HepG2 (cell line): ENCODE measurements at regions not wholly inside any gene's neighbourhood (a gene's known extent, or its start where the extent isn't known, plus 50 kb on each side); places are given as distances from the start of the nearest gene placed in this dataset.

ENCODE experiments used
- ADNP ChIP-seq: sonication (generic); formaldehyde crosslinking; IDR thresholded peaks from 2 replicates; pipeline ENCODE4 v1.4.0; 2020; ENCODE audit warnings: missing genetic modification reagents
- CHD4 ChIP-seq: fragments of 200-600 bp; sonication (generic); IDR thresholded peaks from 2 replicates; pipeline ENCODE4 v1.7.0; 2017; ENCODE audit warnings: mild to moderate bottlenecking, low read length, borderline replicate concordance
- FLYWCH1 ChIP-seq: sonication (generic); formaldehyde crosslinking; IDR thresholded peaks from 2 replicates; pipeline ENCODE4 v1.8.1; 2023; ENCODE audit warnings: mild to moderate bottlenecking, missing genetic modification reagents
- PAX8 ChIP-seq: sonication (generic); formaldehyde crosslinking; IDR thresholded peaks from 2 replicates; pipeline ENCODE4 v1.8.0; 2022; ENCODE audit warnings: mild to moderate bottlenecking, missing genetic modification reagents, borderline replicate concordance
- PHF8 ChIP-seq: sonication (generic); formaldehyde crosslinking; IDR thresholded peaks from 2 replicates; pipeline ENCODE4 v1.5.0; 2020; ENCODE audit warnings: missing genetic modification reagents
- SOX6 ChIP-seq, 2 experiments: fragments of 450-650 bp in 1 of 2; sonication (generic) in 1 of 2; formaldehyde crosslinking in 1 of 2; IDR thresholded peaks; 2 replicates each; pipeline versions ENCODE4 v1.4.0 to v1.6.1; 2017 to 2020; ENCODE audit warnings: antibody characterized with exemption in 1 of 2, mild to moderate bottlenecking in 1 of 2, missing genetic modification reagents in 1 of 2
- STAT6 ChIP-seq: sonication (generic); formaldehyde crosslinking; IDR thresholded peaks from 2 replicates; pipeline ENCODE4 v1.4.0; 2020; ENCODE audit warnings: missing genetic modification reagents, mild to moderate bottlenecking, borderline replicate concordance
- TEAD3 ChIP-seq: optimal IDR thresholded peaks from 2 replicates; pipeline ENCODE3; 2016; ENCODE audit warnings: borderline replicate concordance
- ZFP36L1 ChIP-seq: sonication (generic); formaldehyde crosslinking; IDR thresholded peaks from 2 replicates; pipeline ENCODE4 v1.8.0; 2022; ENCODE audit warnings: mild to moderate bottlenecking, missing genetic modification reagents, moderate library complexity
- ZNF143 ChIP-seq: sonication (generic); formaldehyde crosslinking; IDR thresholded peaks from 2 replicates; pipeline ENCODE4 v1.4.0; 2020; ENCODE audit warnings: missing genetic modification reagents
- ZNF333 ChIP-seq: sonication (generic); formaldehyde crosslinking; IDR thresholded peaks from 2 replicates; pipeline ENCODE4 v1.4.0; 2020; ENCODE audit warnings: mild to moderate bottlenecking, missing genetic modification reagents, borderline replicate concordance
- ZNF496 ChIP-seq: sonication (generic); formaldehyde crosslinking; IDR thresholded peaks from 2 replicates; pipeline ENCODE4 v1.8.1; 2023; ENCODE audit warnings: mild to moderate bottlenecking, moderate library complexity, missing genetic modification reagents; ENCODE audit not compliant: insufficient replicate concordance
- TF ChIP-seq, protein P1 (sequence below): sonication (generic); formaldehyde crosslinking; conservative IDR thresholded peaks from 2 replicates; pipeline ENCODE4 v1.8.0; 2022; ENCODE audit warnings: missing genetic modification reagents
- TF ChIP-seq, protein P2 (sequence below): sonication (generic); formaldehyde crosslinking; IDR thresholded peaks from 2 replicates; pipeline ENCODE4 v1.8.1; 2023; ENCODE audit warnings: mild to moderate bottlenecking, missing genetic modification reagents, borderline replicate concordance
- TF ChIP-seq, protein P3 (sequence below): IDR thresholded peaks from 2 replicates; pipeline ENCODE4 v1.4.0; 2020; ENCODE audit warnings: mild to moderate bottlenecking, missing genetic modification reagents
- TF ChIP-seq, protein P4 (sequence below): sonication (generic); formaldehyde crosslinking; IDR thresholded peaks from 2 replicates; pipeline ENCODE4 v1.5.1; 2020; ENCODE audit warnings: mild to moderate bottlenecking, moderate library complexity, missing genetic modification reagents
- TF ChIP-seq, protein P5 (sequence below): sonication (generic); formaldehyde crosslinking; IDR thresholded peaks from 2 replicates; pipeline ENCODE4 v1.5.0; 2020; ENCODE audit warnings: mild to moderate bottlenecking, missing genetic modification reagents

GRCh38 chr13:33640832-33641231, 177.1 kb upstream of the RFC3 start (continued):
- TF ChIP-seq PAX8 (CRISPR knock-in tag) (no peak), ADNP (CRISPR knock-in tag) (no peak), PHF8 (CRISPR knock-in tag) (no peak), ZNF496 (CRISPR knock-in tag) (no peak), FLYWCH1 (CRISPR knock-in tag) (no peak), ZNF143 (no peak), SOX6 (IDR thresholded peaks at IDR 0.05) (no peak), SOX6 (CRISPR knock-in tag; IDR thresholded peaks at IDR 0.05) (peak; percentile 27; the same call in 1 of the 2 replicates), ZNF333 (CRISPR knock-in tag) (no peak), STAT6 (no peak), TEAD3 (peak; percentile 33), CHD4 (0 out of 2 replicates have a peak, but pooled peaks have one; percentile 26), ZFP36L1 (CRISPR knock-in tag) (no peak)
- TF ChIP-seq, protein P1, sequence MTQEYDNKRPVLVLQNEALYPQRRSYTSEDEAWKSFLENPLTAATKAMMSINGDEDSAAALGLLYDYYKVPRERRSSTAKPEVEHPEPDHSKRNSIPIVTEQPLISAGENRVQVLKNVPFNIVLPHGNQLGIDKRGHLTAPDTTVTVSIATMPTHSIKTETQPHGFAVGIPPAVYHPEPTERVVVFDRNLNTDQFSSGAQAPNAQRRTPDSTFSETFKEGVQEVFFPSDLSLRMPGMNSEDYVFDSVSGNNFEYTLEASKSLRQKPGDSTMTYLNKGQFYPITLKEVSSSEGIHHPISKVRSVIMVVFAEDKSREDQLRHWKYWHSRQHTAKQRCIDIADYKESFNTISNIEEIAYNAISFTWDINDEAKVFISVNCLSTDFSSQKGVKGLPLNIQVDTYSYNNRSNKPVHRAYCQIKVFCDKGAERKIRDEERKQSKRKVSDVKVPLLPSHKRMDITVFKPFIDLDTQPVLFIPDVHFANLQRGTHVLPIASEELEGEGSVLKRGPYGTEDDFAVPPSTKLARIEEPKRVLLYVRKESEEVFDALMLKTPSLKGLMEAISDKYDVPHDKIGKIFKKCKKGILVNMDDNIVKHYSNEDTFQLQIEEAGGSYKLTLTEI (CRISPR knock-in tag) = no peak
- TF ChIP-seq, protein P2, sequence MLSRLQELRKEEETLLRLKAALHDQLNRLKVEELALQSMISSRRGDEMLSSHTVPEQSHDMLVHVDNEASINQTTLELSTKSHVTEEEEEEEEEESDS (CRISPR knock-in tag) = no peak
- TF ChIP-seq, protein P3, sequence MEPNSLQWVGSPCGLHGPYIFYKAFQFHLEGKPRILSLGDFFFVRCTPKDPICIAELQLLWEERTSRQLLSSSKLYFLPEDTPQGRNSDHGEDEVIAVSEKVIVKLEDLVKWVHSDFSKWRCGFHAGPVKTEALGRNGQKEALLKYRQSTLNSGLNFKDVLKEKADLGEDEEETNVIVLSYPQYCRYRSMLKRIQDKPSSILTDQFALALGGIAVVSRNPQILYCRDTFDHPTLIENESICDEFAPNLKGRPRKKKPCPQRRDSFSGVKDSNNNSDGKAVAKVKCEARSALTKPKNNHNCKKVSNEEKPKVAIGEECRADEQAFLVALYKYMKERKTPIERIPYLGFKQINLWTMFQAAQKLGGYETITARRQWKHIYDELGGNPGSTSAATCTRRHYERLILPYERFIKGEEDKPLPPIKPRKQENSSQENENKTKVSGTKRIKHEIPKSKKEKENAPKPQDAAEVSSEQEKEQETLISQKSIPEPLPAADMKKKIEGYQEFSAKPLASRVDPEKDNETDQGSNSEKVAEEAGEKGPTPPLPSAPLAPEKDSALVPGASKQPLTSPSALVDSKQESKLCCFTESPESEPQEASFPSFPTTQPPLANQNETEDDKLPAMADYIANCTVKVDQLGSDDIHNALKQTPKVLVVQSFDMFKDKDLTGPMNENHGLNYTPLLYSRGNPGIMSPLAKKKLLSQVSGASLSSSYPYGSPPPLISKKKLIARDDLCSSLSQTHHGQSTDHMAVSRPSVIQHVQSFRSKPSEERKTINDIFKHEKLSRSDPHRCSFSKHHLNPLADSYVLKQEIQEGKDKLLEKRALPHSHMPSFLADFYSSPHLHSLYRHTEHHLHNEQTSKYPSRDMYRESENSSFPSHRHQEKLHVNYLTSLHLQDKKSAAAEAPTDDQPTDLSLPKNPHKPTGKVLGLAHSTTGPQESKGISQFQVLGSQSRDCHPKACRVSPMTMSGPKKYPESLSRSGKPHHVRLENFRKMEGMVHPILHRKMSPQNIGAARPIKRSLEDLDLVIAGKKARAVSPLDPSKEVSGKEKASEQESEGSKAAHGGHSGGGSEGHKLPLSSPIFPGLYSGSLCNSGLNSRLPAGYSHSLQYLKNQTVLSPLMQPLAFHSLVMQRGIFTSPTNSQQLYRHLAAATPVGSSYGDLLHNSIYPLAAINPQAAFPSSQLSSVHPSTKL (CRISPR knock-in tag) = 0 out of 2 replicates have a peak, but pooled peaks have one; percentile 34
- TF ChIP-seq, protein P4, sequence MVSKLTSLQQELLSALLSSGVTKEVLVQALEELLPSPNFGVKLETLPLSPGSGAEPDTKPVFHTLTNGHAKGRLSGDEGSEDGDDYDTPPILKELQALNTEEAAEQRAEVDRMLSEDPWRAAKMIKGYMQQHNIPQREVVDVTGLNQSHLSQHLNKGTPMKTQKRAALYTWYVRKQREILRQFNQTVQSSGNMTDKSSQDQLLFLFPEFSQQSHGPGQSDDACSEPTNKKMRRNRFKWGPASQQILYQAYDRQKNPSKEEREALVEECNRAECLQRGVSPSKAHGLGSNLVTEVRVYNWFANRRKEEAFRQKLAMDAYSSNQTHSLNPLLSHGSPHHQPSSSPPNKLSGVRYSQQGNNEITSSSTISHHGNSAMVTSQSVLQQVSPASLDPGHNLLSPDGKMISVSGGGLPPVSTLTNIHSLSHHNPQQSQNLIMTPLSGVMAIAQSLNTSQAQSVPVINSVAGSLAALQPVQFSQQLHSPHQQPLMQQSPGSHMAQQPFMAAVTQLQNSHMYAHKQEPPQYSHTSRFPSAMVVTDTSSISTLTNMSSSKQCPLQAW (CRISPR knock-in tag) = no peak
- TF ChIP-seq, protein P5, sequence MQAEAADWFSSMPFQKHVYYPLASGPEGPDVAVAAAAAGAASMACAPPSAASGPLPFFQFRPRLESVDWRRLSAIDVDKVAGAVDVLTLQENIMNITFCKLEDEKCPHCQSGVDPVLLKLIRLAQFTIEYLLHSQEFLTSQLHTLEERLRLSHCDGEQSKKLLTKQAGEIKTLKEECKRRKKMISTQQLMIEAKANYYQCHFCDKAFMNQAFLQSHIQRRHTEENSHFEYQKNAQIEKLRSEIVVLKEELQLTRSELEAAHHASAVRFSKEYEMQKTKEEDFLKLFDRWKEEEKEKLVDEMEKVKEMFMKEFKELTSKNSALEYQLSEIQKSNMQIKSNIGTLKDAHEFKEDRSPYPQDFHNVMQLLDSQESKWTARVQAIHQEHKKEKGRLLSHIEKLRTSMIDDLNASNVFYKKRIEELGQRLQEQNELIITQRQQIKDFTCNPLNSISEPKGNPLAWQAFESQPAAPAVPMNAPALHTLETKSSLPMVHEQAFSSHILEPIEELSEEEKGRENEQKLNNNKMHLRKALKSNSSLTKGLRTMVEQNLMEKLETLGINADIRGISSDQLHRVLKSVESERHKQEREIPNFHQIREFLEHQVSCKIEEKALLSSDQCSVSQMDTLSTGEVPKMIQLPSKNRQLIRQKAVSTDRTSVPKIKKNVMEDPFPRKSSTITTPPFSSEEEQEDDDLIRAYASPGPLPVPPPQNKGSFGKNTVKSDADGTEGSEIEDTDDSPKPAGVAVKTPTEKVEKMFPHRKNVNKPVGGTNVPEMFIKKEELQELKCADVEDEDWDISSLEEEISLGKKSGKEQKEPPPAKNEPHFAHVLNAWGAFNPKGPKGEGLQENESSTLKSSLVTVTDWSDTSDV = no peak
